ENCODE measurements at regions not wholly inside any gene's neighbourhood (a gene's known extent, or its start where the extent isn't known, plus 50 kb on each side); places are given as distances from the start of the nearest gene placed in this dataset.

DNA sequence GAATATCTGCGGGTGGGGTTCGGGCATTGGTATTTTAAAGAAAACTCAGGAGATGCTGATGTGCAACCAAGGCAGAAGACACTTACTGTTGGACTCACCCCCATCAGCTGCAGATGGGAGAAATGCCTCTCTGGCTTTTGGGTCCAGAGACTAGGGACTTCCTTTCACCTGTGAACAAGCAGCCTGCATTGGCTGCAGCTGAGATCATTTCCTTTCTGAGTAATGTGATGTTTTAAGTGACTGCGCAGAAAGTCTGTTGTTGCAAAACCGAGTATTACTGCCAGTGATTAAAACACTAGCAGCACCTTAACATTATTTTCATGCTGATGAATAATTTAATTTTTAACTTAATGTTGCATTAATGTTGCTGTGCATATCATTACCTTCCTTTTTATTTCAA is 143.0 kb downstream of the TSN start:
- Histone ChIP-seq H3K4me1 (replicated peaks; ENCODE audit: insufficient read depth) (no peaks in the 10 kb centered on the region), H2AFZ (no peak overlapping the region), H3K27me3 (ENCODE audit: insufficient read depth, low read depth) (peaks cover 99% of the 10 kb centered on the region), H3K9me3 (ENCODE audit: insufficient read depth, low read depth) (no peaks in the 10 kb centered on the region), H3K4me3 (no peak overlapping the region), H3K9me2 (ENCODE audit: insufficient read depth) (0 out of 2 replicates have a peak, but pooled peaks cover 3% of the 10 kb centered on the region), H4K20me1 (ENCODE audit: insufficient read depth) (no peaks in the 10 kb centered on the region), H3K4me2 (no peak overlapping the region), H3K79me2 (ENCODE audit: low read depth) (no peaks in the 10 kb centered on the region), H3K27ac (no peak overlapping the region), H3K36me3 (ENCODE audit: low read depth) (no peaks in the 10 kb centered on the region), H3F3A (ENCODE audit: insufficient read depth, low read depth) (no peaks in the 10 kb centered on the region)
- no peak for DNase-seq
- CTCF ChIA-PET: no interaction called here
- TF ChIP-seq EZH2 (IDR thresholded peaks at IDR 0.05; ENCODE audit: low read depth): no peak
- TF ChIP-seq, protein P1, sequence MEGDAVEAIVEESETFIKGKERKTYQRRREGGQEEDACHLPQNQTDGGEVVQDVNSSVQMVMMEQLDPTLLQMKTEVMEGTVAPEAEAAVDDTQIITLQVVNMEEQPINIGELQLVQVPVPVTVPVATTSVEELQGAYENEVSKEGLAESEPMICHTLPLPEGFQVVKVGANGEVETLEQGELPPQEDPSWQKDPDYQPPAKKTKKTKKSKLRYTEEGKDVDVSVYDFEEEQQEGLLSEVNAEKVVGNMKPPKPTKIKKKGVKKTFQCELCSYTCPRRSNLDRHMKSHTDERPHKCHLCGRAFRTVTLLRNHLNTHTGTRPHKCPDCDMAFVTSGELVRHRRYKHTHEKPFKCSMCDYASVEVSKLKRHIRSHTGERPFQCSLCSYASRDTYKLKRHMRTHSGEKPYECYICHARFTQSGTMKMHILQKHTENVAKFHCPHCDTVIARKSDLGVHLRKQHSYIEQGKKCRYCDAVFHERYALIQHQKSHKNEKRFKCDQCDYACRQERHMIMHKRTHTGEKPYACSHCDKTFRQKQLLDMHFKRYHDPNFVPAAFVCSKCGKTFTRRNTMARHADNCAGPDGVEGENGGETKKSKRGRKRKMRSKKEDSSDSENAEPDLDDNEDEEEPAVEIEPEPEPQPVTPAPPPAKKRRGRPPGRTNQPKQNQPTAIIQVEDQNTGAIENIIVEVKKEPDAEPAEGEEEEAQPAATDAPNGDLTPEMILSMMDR (conservative IDR thresholded peaks at IDR 0.05): no peak
- no TSS peak for BruUV-seq (replicated peaks)
- intact Hi-C loops (cut with micrococcal nuclease; ENCODE audit: unreplicated experiment): no loop called here
- POLR2A ChIA-PET (ENCODE audit: unreplicated experiment): no interaction called here

DNA sequence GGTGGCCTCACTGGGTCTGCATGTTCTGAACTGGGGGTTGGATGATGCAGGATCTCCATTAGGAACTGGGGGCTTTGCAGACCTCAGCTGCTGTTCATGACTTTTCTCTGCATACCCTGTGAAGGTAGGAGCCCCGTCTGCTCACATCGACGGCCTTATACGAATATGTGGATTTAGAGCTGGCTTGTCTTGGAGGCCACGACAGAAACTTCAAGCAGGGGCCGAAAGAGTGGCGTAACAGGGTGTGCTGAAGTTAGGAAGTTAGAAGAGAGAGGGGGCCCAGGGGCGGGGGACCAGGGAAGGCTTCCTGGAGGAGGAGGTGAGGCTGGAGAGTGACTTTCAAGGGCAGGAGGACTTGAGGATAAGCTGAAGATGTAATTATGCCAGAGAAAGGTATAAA is 144.9 kb downstream of the TSN start:
- H3K9me2 ChIP-seq (ENCODE audit: insufficient read depth): no peaks in the 10 kb centered on the region
- POLR2A ChIA-PET (ENCODE audit: unreplicated experiment): no interaction called here
- TF ChIP-seq, protein P1 (conservative IDR thresholded peaks at IDR 0.05): no peak
- TF ChIP-seq EZH2 (IDR thresholded peaks at IDR 0.05; ENCODE audit: low read depth): no peak

DNA sequence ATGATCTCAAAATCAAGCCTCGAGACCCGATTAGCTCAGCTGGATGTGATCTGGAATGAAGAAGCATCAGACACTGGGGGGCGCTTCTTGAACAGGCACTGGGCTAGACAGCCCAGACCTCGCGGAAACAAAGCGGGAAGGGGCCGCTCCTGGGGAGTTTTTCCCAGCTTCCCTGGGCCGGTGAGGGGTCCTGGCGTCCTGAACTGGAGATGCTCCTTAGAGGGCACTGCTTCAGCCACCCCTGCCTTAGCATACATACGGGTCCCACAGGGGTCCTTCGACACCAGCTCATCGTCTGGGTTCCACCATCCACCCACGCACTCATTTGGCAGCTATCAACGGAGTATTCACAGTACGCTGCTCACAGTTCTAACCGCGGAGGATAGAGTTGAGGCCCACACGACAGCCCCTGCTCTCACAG is 146.7 kb downstream of the TSN start:
- BruUV-seq (replicated peaks): no TSS peak
- TF ChIP-seq EZH2 (IDR thresholded peaks at IDR 0.05; ENCODE audit: low read depth): no peak
- TF ChIP-seq, protein P1 (conservative IDR thresholded peaks at IDR 0.05): no peak
- H3K4me3 ChIP-seq: no peak overlapping the region
- H3K79me2 ChIP-seq (ENCODE audit: low read depth): no peaks in the 10 kb centered on the region
- no peak for DNase-seq
- no peaks in the 10 kb centered on the region for H3K4me1 ChIP-seq (replicated peaks; ENCODE audit: insufficient read depth)
- POLR2A ChIA-PET (ENCODE audit: unreplicated experiment): no interaction called here
- no peaks in the 10 kb centered on the region for H3K36me3 ChIP-seq (ENCODE audit: low read depth)
- no peak overlapping the region for H3K27ac ChIP-seq
- no peaks in the 10 kb centered on the region for H3K9me3 ChIP-seq (ENCODE audit: insufficient read depth, low read depth)
- H4K20me1 ChIP-seq (ENCODE audit: insufficient read depth): no peaks in the 10 kb centered on the region
- H3F3A ChIP-seq (ENCODE audit: insufficient read depth, low read depth): no peaks in the 10 kb centered on the region
- no peaks in the 10 kb centered on the region for H3K9me2 ChIP-seq (ENCODE audit: insufficient read depth)
- intact Hi-C loops (cut with micrococcal nuclease; ENCODE audit: unreplicated experiment): no loop called here
- CTCF ChIA-PET: interaction anchor here (0.6 kb wide), 1 partner anchor 149 kb away, joined by 3 read pairs; no protein-coding TSS in a partner anchor
- H2AFZ ChIP-seq: no peak overlapping the region
- peaks cover 98% of the 10 kb centered on the region for H3K27me3 ChIP-seq (ENCODE audit: insufficient read depth, low read depth)
- H3K4me2 ChIP-seq: no peak overlapping the region

More for the DNA sequence above, 144.9 kb downstream of the TSN start:
- DNase-seq: no peak
- no peak overlapping the region for H2AFZ ChIP-seq
- intact Hi-C loops (cut with micrococcal nuclease; ENCODE audit: unreplicated experiment): no loop called here
- H4K20me1 ChIP-seq (ENCODE audit: insufficient read depth): no peaks in the 10 kb centered on the region
- H3K9me3 ChIP-seq (ENCODE audit: insufficient read depth, low read depth): no peaks in the 10 kb centered on the region
- H3K4me1 ChIP-seq (replicated peaks; ENCODE audit: insufficient read depth): no peaks in the 10 kb centered on the region
- no peak overlapping the region for H3K4me3 ChIP-seq
- no peak overlapping the region for H3K4me2 ChIP-seq
- H3F3A ChIP-seq (ENCODE audit: insufficient read depth, low read depth): no peaks in the 10 kb centered on the region
- peaks cover 100% of the 10 kb centered on the region for H3K27me3 ChIP-seq (ENCODE audit: insufficient read depth, low read depth)
- BruUV-seq (replicated peaks): no TSS peak
- no peak overlapping the region for H3K27ac ChIP-seq
- CTCF ChIA-PET: no interaction called here
- no peaks in the 10 kb centered on the region for H3K79me2 ChIP-seq (ENCODE audit: low read depth)
- H3K36me3 ChIP-seq (ENCODE audit: low read depth): no peaks in the 10 kb centered on the region

Measured in PC-9 (cell line).